ENCODE measurements at regions not wholly inside any gene's neighbourhood (a gene's known extent, or its start where the extent isn't known, plus 50 kb on each side); places are given as distances from the start of the nearest gene placed in this dataset.

DNA sequence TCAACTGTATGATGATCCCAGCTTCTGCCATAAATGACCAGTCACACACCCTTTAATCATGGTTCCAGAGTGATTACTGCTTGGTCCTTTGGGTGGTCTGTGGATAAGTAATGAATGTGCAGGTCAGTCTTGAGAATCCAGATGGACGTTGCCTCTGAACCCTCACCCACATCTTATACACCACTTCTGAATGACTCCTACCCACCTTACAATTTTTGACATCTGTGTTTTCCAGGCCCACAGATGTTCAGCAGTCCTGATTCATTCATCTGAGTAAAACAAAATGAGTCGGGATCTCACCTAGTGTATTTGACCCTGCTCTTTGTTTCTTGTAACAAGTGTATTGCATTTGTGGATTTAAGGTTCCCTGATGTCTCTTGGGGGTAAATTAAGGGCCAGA is 194.1 kb upstream of the CCDC68 start:
- Histone ChIP-seq H3K9me3 (no peaks in the 10 kb centered on the region), H3K36me3 (replicated peaks in 1 of 2; ENCODE audit: insufficient read depth in 1 of 2, low read depth in 2 of 2) (no peaks in the 10 kb centered on the region), H3K27ac (no peak overlapping the region), H3K27me3 (no peaks in the 10 kb centered on the region), H3K4me1 (no peaks in the 10 kb centered on the region), H3K4me3 (no peak overlapping the region)
- WGBS, 2 donors, result 62 to 72% methylated on average over 2 of the region's 2 CpGs
- intact Hi-C loops (cut with DNase I), result no loop called here
- DNase-seq (no peak), ATAC-seq (no peak)
- TF ChIP-seq, protein P1, sequence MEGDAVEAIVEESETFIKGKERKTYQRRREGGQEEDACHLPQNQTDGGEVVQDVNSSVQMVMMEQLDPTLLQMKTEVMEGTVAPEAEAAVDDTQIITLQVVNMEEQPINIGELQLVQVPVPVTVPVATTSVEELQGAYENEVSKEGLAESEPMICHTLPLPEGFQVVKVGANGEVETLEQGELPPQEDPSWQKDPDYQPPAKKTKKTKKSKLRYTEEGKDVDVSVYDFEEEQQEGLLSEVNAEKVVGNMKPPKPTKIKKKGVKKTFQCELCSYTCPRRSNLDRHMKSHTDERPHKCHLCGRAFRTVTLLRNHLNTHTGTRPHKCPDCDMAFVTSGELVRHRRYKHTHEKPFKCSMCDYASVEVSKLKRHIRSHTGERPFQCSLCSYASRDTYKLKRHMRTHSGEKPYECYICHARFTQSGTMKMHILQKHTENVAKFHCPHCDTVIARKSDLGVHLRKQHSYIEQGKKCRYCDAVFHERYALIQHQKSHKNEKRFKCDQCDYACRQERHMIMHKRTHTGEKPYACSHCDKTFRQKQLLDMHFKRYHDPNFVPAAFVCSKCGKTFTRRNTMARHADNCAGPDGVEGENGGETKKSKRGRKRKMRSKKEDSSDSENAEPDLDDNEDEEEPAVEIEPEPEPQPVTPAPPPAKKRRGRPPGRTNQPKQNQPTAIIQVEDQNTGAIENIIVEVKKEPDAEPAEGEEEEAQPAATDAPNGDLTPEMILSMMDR (IDR thresholded peaks at IDR 0.05), result no peak
- no peak for TF ChIP-seq POLR2A (IDR thresholded peaks at IDR 0.05)

DNA sequence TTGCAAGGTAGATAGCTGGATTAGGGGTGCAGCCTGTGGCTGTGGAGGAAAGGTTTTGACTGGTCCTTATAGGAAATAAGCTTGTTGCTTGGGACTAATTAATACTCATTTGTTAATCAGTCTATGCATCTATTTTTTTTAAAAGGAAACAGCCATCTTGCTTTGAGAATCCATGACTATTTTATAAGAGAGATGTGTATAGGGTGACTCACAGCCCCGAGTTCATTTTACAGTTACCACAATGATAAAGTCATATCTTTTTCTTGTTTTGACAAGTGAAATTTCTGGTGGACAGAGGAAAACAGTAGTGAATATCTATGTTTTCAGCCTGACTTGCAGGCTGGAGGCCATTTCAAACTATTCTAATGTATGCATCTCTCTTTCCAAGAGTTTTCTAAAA is 193.5 kb upstream of the CCDC68 start:
- Histone ChIP-seq H3K4me3 (no peak overlapping the region), H3K4me1 (no peaks in the 10 kb centered on the region), H3K36me3 (replicated peaks in 1 of 2; ENCODE audit: insufficient read depth in 1 of 2, low read depth in 2 of 2) (no peaks in the 10 kb centered on the region), H3K27ac (no peak overlapping the region), H3K9me3 (no peaks in the 10 kb centered on the region), H3K27me3 (no peaks in the 10 kb centered on the region)
- intact Hi-C loops (cut with DNase I), result no loop called here
- DNase-seq, result no peak
- 62 to 63% methylated on average over 1 of the region's 1 CpG for WGBS, 2 donors
- TF ChIP-seq POLR2A (IDR thresholded peaks at IDR 0.05), result no peak
- TF ChIP-seq, protein P1 (IDR thresholded peaks at IDR 0.05), result no peak
- ATAC-seq, result no peak

DNA sequence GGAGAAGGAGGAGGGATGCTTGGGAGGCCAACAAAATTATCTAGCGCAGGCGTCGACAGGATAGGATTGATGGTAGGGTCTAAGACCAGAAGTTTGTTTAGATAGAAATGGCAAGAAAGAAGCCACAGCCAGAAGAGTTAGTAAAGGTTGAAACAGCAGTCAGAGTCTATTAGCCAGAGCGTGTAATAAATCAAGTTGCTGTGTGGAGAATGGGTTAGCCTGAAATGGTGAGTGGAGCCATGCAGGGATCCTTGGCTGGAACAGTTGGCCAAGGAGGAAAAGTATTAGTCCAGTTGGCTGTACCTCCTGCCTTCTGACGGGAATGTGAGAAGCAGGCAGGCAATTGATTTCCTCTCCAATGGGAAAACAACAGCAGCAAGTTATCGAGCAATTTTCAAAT is 190.7 kb upstream of the CCDC68 start:
- Histone ChIP-seq H3K9me3 (no peaks in the 10 kb centered on the region), H3K36me3 (replicated peaks in 1 of 2; ENCODE audit: insufficient read depth in 1 of 2, low read depth in 2 of 2) (no peaks in the 10 kb centered on the region), H3K4me1 (no peaks in the 10 kb centered on the region), H3K27ac (no peak overlapping the region), H3K4me3 (no peak overlapping the region), H3K27me3 (no peaks in the 10 kb centered on the region)
- WGBS, 2 donors, result 46 to 47% methylated on average over 6 of the region's 6 CpGs
- TF ChIP-seq, protein P1 (IDR thresholded peaks at IDR 0.05), result no peak
- no peak for TF ChIP-seq POLR2A (IDR thresholded peaks at IDR 0.05)
- no peak for DNase-seq
- intact Hi-C loops (cut with DNase I), result no loop called here
- no peak for ATAC-seq

DNA sequence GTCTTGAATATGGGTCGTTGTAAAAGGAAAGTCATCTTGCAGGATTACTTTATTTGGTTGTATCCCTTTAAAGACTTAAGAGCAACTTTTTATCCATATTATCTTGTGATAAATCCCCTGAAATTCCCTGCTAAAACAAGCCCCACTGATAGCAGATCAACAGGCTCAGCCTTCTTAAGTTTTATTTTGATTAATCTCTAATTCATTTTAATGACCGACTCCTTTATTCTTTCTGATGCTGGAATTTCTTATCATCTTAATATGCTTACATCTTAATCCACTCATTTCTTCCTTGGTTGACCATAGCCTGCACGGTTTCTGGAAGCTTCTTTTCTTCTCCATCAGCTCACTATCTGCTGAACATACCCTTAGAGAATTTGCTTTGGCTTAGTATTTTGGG is 188.5 kb upstream of the CCDC68 start:
- H3K4me1 ChIP-seq, result no peaks in the 10 kb centered on the region
- no peaks in the 10 kb centered on the region for H3K9me3 ChIP-seq
- WGBS, 2 donors, result 41 to 54% methylated on average over 3 of the region's 3 CpGs
- no peak overlapping the region for H3K27ac ChIP-seq
- H3K27me3 ChIP-seq, result no peaks in the 10 kb centered on the region
- TF ChIP-seq POLR2A (IDR thresholded peaks at IDR 0.05), result no peak
- TF ChIP-seq, protein P1 (IDR thresholded peaks at IDR 0.05), result no peak
- intact Hi-C loops (cut with DNase I), result no loop called here
- ATAC-seq (no peak), DNase-seq (no peak)
- no peaks in the 10 kb centered on the region for H3K36me3 ChIP-seq (replicated peaks in 1 of 2; ENCODE audit: insufficient read depth in 1 of 2, low read depth in 2 of 2)
- H3K4me3 ChIP-seq, result no peak overlapping the region

DNA sequence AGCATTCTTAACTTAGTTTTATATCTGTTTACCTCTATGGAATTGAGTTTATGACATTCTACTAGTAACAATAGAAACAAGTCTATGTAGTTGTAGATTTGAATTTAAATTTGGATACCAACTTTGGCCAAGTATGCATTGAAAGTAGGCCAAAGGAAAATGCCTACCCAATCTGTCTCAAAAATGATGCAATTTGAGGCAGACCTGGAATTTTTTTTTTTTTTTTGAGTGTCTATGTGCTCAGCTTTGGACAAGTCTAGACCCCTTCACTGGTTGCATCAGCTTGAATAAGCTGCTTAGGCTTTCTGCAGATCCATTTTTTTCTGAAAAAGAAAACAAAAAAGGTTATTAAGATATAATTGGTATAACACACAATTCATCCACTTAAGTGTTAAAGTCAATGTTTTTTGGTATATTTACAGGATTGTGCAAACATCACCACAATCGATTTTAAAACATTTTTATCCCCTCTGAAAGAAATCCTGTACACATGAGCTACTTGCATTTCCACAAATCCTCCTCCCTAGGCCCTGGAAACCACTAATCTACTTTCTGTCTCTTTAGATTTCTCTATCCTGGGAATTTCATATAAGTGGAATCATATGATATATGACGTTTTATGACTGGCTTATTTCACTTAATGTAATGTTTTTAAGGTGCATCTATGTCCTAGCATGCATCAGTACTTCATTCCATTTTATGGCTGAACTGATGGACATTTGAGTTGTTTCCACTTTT is 185.1 kb upstream of the CCDC68 start:
- no peak overlapping the region for H3K4me3 ChIP-seq
- no peaks in the 10 kb centered on the region for H3K36me3 ChIP-seq (replicated peaks in 1 of 2; ENCODE audit: insufficient read depth in 1 of 2, low read depth in 2 of 2)
- TF ChIP-seq POLR2A (IDR thresholded peaks at IDR 0.05), result no peak
- TF ChIP-seq, protein P1 (IDR thresholded peaks at IDR 0.05), result no peak
- DNase-seq (no peak), ATAC-seq (no peak)
- 21 to 25% methylated on average over 2 of the region's 2 CpGs for WGBS, 2 donors
- no peaks in the 10 kb centered on the region for H3K9me3 ChIP-seq
- H3K27me3 ChIP-seq, result no peaks in the 10 kb centered on the region
- no peak overlapping the region for H3K27ac ChIP-seq
- no peaks in the 10 kb centered on the region for H3K4me1 ChIP-seq
- intact Hi-C loops (cut with DNase I), result no loop called here

All from body of pancreas (tissue), 4 donors.